Keratinocyte (primary cell): ENCODE measurements at regions not wholly inside any gene's neighbourhood (a gene's known extent, or its start where the extent isn't known, plus 50 kb on each side); places are given as distances from the start of the nearest gene placed in this dataset.

ENCODE experiments used
- EZH2 ChIP-seq: IDR thresholded peaks from one replicate; pipeline ENCODE4 v1.6.1; 2012; ENCODE audit warnings: inconsistent platforms, mild to moderate bottlenecking, low read length, moderate library complexity
- TF ChIP-seq, protein P1 (sequence below), 3 experiments: IDR thresholded peaks in 1 of 3; conservative IDR thresholded peaks in 1 of 3; optimal IDR thresholded peaks in 1 of 3; 2 replicates in 2 of 3; 3 replicates in 1 of 3; pipeline versions ENCODE3 to v1.5.1; 2011; ENCODE audit warnings: low read length in 3 of 3, mild to moderate bottlenecking in 3 of 3, moderate library complexity in 2 of 3, control low read depth in 1 of 3, inconsistent platforms in 1 of 3; ENCODE audit not compliant: insufficient read depth in 2 of 3; ENCODE audit errors: extremely low read depth in 1 of 3

DNA sequence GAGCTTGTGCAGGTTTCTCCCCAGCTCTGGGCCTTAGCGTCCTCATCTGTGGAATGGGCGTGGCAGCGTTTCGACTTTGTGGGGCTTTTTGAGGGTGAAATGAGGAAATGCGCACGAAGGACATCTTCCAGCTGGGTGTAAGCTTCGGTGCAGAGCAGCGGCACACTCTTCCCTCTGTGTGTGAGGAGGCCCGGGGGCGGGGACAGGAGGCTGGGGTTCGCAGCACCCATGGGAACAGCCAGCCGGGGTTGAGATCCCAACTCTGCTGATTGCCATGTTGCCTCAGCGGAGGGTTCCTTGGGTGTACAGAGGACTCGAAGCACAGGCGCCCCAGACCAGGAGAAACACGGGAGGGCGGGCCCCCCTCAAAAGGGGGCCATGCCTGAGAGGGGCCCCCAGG, 265.6 kb downstream of the NSG2 start:
- TF ChIP-seq, protein P1, sequence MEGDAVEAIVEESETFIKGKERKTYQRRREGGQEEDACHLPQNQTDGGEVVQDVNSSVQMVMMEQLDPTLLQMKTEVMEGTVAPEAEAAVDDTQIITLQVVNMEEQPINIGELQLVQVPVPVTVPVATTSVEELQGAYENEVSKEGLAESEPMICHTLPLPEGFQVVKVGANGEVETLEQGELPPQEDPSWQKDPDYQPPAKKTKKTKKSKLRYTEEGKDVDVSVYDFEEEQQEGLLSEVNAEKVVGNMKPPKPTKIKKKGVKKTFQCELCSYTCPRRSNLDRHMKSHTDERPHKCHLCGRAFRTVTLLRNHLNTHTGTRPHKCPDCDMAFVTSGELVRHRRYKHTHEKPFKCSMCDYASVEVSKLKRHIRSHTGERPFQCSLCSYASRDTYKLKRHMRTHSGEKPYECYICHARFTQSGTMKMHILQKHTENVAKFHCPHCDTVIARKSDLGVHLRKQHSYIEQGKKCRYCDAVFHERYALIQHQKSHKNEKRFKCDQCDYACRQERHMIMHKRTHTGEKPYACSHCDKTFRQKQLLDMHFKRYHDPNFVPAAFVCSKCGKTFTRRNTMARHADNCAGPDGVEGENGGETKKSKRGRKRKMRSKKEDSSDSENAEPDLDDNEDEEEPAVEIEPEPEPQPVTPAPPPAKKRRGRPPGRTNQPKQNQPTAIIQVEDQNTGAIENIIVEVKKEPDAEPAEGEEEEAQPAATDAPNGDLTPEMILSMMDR (optimal IDR thresholded peaks at IDR 0.05 in 1 of 3, IDR thresholded peaks at IDR 0.05 in 1 of 3, conservative IDR thresholded peaks at IDR 0.05 in 1 of 3; ENCODE audit: extremely low read depth in 1 of 3, insufficient read depth in 2 of 3, low read length in 3 of 3): no peak
- TF ChIP-seq EZH2: no peak
